GM13976 (cell line): ENCODE measurements at regions not wholly inside any gene's neighbourhood (a gene's known extent, or its start where the extent isn't known, plus 50 kb on each side); places are given as distances from the start of the nearest gene placed in this dataset.

Source experiments
- DNase-seq: peaks from one replicate; pipeline ENCODE4 v3.0.0; 2012; ENCODE audit warnings: low spot score
- CTCF ChIP-seq: IDR thresholded peaks from 2 replicates; pipeline ENCODE4 v1.5.1; 2012; ENCODE audit warnings: borderline replicate concordance, mild to moderate bottlenecking; ENCODE audit not compliant: insufficient read depth; ENCODE audit errors: extremely low read depth, missing control alignments, control extremely low read depth
- in situ Hi-C: fragments of 300-500 bp; cut with MboI; formaldehyde crosslinking; loops from one replicate; pipeline ENCODE4 v1.12.0; 2022; ENCODE audit warnings: low sequenced_read_pairs, mixed read lengths, inconsistent platforms; ENCODE audit not compliant: unreplicated experiment

GRCh38 chr9:18074041-18074440, 399.9 kb upstream of the ADAMTSL1 start:
- TF ChIP-seq CTCF: no peak
- in situ Hi-C loops: no loop called here
- DNase-seq: no peak

- in situ Hi-C loops: no loop called here
- no peak for DNase-seq
These were observed 398.6 kb upstream of the ADAMTSL1 start for GRCh38 chr9:18075253-18075952.

GRCh38 chr9:18077941-18078678, 395.8 kb upstream of the ADAMTSL1 start:
- DNase-seq: no peak
- in situ Hi-C loops: no loop called here
- no peak for TF ChIP-seq CTCF

More at GRCh38 chr9:18075253-18075952, 398.6 kb upstream of the ADAMTSL1 start:
- TF ChIP-seq CTCF: no peak

- in situ Hi-C loops: no loop called here
- no peak for TF ChIP-seq CTCF
- no peak for DNase-seq
These were observed 381.8 kb upstream of the ADAMTSL1 start for GRCh38 chr9:18092138-18092537.

GRCh38 chr9:18106006-18106560, 367.9 kb upstream of the ADAMTSL1 start:
- DNase-seq: no peak
- in situ Hi-C loops: no loop called here
- no peak for TF ChIP-seq CTCF

- no peak for DNase-seq
- TF ChIP-seq CTCF: no peak
These were observed 364.3 kb upstream of the ADAMTSL1 start for GRCh38 chr9:18109675-18110074.

More at GRCh38 chr9:18109675-18110074, 364.3 kb upstream of the ADAMTSL1 start:
- in situ Hi-C loops: no loop called here
